HG02678 (cell line): ENCODE measurements at regions not wholly inside any gene's neighbourhood (a gene's known extent, or its start where the extent isn't known, plus 50 kb on each side); places are given as distances from the start of the nearest gene placed in this dataset.
"Not testable (repeated sequence)": the region's sequence is repeated elsewhere in the genome, so short reads cannot be mapped to it uniquely, and the experiment has no call there.

ENCODE experiments used
- ATAC-seq: cut with Tn5 transposase; IDR thresholded peaks from one replicate; pipeline ENCODE4 v1.9.1; 2021; ENCODE audit warnings: mild to moderate bottlenecking, moderate library complexity; ENCODE audit not compliant: unreplicated experiment

- ATAC-seq = no peak
These were observed 50.8 kb upstream of the MAX start for GRCh38 chr14:65153101-65153500.

- ATAC-seq = peak; percentile 40
These were observed 54.5 kb upstream of the MAX start for GRCh38 chr14:65156568-65157366.

DNA sequence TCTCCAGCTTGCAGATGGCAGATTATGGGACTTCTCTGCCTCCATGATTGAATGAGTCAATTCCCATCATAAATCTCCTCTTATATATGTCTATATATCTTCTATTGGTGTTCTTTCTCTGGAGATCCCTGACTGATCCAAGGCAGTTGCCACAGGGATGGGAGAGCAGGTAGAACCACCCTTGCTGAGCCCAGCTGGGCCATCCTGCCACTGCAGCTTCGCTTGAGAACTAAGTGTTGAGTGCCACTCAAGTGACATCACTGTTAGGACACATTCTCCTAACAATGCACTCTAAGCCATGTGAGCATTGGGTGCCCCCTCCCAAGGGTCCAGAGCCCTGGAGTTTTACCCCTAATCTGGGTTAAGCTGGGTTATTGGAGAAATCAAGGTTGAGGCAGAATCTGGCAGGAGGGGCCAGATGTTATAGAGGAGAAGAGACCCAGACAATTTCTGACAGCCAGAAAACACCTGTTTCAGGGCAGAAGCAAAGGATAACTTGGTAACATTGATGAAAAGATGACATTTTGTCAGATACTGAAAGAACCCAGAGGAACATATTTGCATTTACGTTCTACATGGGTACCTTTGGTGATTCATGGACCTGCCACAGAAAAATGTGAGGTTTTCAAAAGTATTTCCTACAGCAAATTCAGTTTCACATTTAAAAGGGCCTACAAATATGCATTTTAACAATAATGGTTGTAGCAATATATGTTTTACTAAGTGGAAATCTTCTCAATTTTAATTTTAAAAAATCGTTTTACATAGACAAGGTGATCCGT is 57.2 kb upstream of the MAX start:
- peak; percentile 84 for ATAC-seq

- ATAC-seq = no peak
These were observed 57.8 kb upstream of the MAX start for GRCh38 chr14:65160091-65160490.

GRCh38 chr14:65162031-65162430 is 59.7 kb upstream of the MAX start:
- no peak for ATAC-seq

DNA sequence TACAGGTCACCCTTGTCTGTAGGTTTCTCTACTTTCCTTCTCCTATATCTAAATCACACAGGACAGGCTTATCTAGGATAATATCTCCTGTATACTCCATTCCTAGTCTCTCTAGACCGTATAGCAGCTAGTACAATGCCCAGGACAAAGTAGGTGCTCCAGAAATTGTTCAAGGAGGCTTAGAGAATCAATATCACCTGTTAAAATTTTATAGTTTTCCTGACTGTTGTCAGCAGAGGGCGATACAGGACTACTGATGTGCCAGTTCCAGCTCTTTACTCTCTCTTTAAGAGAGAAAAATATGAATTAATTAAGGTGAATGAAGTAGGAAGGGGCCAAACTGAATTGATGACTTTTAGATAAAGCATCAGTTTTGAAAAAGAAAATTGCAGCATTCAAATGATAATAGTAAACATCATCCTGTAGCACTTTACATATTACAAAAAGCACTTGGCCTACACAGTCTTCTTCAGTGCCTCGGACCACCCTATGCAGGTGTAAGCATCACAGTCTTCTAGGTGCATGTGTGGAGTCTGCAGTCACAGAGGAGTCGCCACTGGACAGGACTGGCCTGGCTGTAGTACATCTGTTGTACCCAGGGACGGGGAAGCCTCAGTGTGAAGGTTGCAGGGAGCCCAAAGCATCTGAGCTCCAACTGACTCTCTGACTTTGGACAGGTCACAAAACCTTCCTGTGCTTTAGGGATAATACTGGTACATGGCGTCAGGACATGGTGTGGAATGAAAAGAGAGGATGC is 61.9 kb upstream of the MAX start:
- ATAC-seq = no peak

DNA sequence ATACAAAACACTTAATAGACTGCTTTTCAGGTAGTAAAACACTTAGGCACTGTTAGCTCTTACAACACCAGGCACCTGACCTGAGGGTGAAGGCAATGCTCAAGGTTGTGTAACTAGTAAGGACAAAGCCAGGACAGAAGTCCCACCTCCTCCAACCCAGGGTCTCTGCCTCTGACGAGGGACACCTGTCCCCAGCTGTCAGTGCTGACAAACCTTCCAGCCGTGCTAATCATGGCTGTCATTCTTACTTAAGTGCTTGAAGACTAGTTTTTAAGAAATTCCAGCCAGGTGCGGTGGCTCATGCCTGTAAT is 62.5 kb upstream of the MAX start:
- no peak for ATAC-seq

DNA sequence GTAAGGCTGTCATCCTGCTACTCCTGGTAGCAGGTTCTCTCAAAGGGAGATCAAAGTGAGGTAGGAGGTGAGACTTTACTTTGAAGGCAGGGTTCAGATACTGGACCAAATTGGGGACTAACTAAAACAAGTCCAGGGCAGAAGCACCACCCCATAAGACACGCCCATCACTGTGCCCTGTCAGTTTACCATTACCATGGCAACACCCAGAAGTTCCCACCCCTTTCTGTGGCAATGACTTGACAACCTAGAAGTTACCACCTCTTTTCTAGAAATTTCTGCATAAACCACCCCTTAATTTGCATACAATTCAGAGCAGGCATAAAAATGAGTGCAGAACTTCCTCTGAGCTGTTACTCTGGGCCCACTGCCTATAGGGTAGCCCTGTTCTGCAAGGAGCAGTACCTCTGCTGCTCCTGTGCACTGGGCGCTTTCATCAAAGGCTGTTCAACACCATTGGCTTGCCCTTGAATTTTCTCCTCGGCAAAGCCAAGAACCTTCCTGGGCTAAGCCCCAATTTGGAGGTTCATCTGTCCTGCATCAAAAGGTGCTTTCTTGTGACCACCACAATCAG is 64.8 kb upstream of the MAX start:
- no peak for ATAC-seq

DNA sequence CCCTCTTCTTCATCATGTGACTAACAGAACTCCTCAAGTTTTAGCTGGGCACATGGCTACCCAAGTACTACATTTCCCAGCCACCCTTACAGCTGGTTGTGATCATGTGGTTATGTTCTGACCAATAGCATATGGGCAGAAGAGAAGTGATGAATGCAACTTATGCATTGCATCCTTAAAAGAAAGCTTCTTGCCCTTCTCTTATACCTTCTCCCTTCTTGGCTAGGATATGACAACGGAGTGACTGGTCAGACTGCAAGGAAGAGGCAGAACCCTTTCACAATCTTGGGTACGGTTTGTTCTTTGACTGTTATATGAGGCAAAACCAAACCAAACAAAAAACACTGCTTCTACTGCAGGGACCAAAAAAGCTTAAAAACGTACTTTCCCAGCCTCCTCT is 66.5 kb upstream of the MAX start:
- ATAC-seq = no peak

DNA sequence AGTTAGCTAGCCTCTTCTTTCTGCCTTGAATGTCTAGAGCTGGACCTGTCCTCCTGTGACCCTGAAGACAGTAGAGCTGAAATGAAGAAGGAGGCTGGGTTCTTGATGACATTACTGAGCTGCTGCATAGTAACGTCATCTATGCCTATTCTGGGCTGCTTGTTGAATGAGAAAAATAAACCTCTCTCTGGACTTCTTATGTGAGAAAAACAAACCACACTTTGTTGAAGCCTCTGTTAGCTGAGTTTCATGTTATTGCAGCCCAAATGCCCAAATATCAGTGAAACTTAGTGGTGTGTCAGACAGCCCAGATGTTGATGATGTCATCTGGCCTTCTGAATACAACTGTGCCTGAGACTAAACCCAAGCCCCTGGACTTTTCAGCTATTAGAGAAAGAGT is 67.0 kb upstream of the MAX start:
- ATAC-seq = peak; percentile 93

DNA sequence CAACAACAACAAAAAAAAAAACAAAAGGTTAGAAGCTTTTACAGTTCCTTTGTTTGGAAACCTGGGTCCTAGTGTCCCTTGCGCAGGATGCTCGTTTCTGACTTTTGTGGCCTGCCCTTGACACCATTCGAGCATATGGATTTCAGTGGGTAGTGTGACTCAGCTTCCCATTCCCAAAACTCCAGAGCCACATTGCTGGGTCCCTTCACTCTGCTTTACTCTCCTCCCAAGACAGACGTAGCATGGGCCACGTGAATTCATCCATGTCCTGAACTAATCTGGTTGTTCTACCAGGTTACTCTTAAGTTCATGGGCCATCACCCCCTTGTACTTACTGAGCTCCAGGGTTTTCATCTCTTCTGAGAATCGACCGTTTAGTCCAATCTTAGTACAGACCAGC is 68.0 kb upstream of the MAX start:
- ATAC-seq = no peak

DNA sequence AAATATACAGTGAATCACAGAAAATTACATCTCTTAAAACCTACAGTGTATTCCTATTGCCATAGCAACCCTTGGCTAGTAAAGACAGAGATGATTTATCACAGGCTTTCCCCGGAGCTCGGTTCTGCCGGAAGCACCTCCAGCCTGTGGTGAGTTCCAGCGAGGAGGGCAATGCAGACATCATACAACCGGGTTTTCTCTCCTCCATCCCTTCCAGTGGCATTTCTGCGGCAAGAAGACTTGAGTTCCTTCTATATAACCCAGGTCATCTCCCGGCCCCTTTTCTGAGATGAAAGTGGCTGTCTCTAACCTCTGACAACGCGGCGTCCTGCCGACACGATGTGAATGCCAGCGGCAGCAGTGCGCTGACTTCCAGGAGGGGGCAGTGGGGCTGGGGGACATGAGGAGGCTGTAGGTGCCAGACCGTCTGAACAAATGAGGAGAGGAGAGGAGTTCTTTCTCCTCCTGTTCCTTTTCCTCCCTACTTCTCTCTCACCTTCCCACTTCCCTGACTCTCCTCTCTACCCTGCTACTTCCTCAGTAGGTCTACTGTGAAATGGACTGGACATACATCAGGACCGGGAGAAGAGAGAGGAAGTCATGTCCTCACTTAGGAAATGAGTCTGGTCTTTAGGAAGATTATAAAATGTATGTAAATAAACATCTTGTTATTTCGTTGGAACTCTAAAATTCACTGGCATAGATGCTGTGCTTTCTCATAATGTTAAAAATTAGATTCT is 68.6 kb upstream of the MAX start:
- ATAC-seq = no peak

DNA sequence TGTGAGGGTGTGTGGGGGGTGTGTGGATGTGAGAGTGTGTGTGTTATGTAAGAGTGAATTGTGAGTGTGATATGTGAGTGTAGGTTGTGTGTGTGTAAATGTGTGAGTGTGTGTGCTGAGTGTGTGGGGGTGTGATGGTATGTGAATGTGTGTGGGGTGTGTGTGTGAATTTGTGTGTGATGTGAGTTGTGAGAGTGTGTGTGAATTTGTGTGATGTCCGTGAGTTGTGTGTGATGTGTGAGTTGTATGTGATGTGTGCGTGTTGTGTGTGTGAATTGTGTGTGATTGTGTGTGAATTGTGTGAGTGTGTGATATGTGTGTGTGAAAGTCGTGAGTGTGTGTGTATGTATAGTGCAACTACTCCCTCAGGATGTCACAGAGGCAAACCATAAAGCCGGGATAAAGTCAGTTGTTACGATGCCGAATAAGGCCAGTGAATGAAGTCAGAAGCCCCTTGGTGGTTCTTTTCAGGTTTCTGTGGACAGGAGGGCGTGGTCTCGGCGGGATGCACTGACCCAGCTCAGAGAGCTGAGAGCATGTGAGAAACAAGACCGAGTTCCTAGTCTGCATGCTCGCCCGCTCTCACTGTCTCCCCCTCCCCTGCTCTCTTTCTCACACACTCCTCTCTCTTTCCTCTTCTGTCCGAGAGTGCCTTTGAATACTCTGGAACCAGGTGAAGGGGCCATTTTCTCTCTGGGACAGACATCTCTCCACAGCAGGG is 71.8 kb upstream of the MAX start:
- ATAC-seq = no peak

DNA sequence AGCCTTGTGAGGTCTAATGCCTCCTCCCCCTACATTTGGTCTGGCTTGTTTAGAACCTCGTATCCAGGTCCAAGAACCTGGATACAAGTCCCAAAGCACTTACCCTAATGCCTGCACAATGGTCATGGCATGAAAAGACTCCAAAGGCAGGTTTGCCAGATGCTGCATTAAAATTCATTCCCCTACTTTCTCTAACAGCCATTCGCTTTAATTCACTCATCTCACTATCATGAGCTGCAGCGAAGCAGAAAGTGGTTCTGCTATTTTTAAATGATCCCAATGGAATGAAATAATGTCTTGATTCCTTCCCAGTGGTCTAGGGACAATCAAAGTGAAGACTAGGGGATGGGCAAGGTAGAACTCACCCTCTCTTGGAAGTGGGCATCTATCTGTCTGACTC is 72.5 kb upstream of the MAX start:
- no peak for ATAC-seq

DNA sequence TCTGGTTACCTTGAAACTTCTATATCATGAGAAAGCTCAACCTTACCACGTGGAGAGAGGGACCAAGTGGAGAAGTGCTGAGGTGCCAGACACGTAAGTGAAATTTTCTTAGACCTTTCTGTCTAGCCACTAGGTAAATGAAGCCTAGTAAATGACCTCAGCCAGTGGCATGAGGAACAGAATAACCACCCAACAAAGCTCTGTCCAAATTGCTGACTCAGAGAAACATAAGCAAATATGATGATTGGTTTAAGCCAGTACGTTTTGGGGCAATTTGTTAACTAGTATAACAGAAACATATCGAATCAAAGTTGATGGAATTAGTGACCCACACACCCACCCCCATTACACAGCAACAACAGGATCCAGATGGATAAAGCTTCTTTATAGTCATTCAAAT is 75.2 kb upstream of the MAX start:
- no peak for ATAC-seq

GRCh38 chr14:65179231-65179630 is 76.9 kb upstream of the MAX start:
- not testable (repeated sequence) for ATAC-seq

- peak; percentile 93 for ATAC-seq
These were observed 77.8 kb upstream of the MAX start for GRCh38 chr14:65179918-65180724.

DNA sequence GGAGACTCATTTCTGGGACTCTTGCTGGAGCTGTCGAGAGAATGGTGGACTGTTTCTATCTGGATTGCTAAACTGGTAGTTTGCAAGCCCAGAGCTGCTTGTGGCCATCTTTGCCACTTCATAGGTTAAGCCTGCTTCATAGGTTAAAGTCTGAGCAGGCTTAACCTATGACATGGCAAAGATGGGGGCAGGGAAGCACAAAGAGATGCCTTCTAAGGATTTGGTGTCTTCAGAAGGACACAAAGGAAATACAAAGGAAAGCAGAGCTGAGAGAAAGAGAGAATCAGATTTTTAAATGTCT is 78.4 kb upstream of the MAX start:
- ATAC-seq = peak; percentile 3

GRCh38 chr14:65184032-65184764 is 81.9 kb upstream of the MAX start:
- ATAC-seq = no peak
